ENCODE measurements at regions not wholly inside any gene's neighbourhood (a gene's known extent, or its start where the extent isn't known, plus 50 kb on each side); places are given as distances from the start of the nearest gene placed in this dataset.

- peak; percentile 82 for DNase-seq (ENCODE audit: low spot score)
Measured at GRCh38 chr4:15130441-15130840, 128.2 kb downstream of the CPEB2 start.

DNA sequence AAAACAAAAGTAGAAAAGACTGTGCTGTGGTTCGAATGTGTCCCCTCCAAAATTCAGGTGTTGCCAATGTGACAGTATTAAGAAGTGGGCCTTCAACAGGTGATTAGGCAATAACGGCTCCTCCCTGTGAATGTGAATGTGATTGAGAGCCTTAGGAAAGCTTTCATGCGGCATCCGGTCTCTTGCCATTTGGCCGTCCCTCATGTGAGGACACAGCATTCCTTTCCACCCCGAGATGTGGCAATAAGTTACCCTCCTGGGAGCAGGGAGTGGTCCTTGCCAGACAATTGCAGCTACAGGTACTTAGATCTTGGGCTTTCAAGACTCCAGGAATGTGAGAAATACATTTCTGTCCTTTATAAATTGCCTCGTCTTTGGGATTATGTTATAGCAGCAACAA lies 129.3 kb downstream of the CPEB2 start:
- DNase-seq (ENCODE audit: low spot score), result peak; percentile 48

- peak; percentile 95 for DNase-seq (ENCODE audit: low spot score)
Measured at GRCh38 chr4:15132739-15133138, 130.5 kb downstream of the CPEB2 start.

GRCh38 chr4:15139599-15139998 lies 137.3 kb downstream of the CPEB2 start:
- no peak for DNase-seq (ENCODE audit: low spot score)

GRCh38 chr4:15142201-15142600 lies 139.9 kb downstream of the CPEB2 start:
- DNase-seq (ENCODE audit: low spot score), result no peak

- no peak for DNase-seq (ENCODE audit: low spot score)
Measured at GRCh38 chr4:15143551-15143950, 141.3 kb downstream of the CPEB2 start.

DNA sequence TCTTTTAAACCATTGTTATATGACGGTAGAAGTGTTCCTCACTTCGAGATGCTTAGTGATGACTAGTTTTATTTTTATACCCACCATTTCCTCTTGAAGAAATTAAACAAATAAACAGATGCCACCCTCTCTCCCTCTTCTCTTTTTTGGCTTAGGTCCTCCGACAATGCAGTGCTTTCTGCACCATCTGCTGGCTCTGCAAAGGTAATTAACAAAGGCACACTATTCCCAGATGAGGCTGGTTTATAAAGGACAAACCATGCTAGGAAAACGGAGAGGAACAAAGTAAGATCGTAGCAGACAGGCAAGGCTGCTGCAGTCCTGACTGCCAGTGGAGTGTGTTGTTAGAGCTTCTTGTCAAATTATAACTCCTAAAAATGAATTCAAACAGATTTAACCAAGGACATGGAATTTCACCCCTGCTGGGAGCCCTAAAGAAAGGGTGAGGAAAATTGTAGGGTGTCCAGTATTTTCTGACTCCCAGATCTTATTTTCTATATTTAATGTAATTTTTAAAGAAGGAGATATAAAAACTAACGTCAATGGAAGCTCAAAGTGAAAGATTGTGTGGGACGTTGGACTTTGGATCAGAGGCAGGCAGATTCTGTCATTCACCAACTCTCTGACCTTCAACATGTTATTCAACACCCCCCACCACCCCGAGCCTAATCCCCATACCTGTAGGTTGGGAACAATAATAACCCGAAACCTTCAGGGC lies 142.1 kb downstream of the CPEB2 start:
- DNase-seq (ENCODE audit: low spot score), result peak; percentile 57

DNA sequence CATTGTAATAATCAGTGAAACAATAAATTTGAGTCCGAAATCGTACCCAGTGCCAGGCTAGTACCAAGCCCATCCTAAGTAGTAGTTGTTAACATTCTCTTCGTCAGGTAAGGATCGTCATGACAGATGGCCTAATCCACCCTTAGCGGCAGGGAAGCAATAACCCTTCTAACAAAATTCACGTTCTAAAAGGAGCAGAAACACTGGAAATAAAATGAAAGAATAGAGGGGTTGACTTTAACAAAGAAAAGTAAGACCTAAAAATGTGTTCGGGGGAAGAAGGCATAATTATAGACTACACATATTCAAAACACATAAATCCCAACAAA lies 142.7 kb downstream of the CPEB2 start:
- no peak for DNase-seq (ENCODE audit: low spot score)

DNA sequence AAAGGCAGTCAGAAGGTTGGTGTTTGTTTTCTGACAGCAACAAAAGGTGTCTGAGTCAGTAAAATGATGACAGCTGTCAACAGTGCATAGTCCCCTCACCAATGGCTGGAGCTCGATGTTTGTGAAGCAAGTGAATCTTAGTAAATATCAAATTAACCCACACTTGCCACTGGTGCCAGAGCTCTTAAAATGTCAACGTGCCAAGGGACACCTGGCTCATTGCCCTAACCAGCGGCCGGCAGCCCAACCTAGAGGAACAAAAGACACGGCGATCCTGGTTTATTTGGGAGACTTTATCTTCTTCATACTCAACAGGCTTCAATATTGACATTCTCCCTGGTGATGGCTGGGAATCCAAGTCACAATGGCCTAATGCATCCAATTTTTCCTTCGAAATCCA lies 143.4 kb downstream of the CPEB2 start:
- DNase-seq (ENCODE audit: low spot score), result peak; percentile 17

DNA sequence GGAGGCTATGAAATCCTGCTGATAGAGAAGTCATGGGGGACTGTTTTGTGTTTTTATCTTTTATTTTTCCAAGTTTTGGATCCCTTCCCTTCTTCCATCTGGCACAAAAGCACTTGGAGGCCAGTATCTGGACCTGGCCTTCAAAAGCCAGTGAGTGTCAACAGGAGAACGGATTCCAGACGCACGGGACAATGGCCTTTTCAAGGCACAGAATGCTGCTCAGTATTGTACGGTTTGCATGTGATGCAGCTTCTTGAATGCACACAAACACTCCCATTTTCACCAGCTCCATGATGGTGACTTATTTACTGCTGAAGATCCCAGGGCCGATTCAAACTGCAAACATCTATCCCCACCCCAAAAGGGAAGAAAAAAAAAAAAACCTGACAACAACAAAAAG lies 145.4 kb downstream of the CPEB2 start:
- DNase-seq (ENCODE audit: low spot score), result peak; percentile 96

DNA sequence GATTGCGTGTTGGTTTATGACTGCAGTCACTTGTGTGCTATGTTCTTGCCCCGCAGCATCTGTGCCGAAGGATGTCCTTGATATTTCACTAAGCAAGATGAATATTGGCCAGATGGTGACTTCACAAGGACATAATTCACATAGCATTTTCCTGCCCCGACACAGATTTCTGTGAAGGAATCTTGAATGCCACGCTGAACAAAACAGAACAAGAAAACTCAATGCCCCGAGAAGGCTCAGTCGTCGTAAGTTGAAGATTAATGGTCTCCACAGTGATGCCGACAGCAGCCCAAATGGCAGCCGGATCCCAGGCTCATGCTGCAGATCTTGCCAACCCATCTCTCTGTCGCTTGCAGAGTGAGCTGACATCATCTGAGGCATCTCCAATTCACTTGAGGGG lies 145.9 kb downstream of the CPEB2 start:
- peak; percentile 81 for DNase-seq (ENCODE audit: low spot score)

- DNase-seq (ENCODE audit: low spot score), result peak; percentile 40
Measured at GRCh38 chr4:15148691-15149090, 146.4 kb downstream of the CPEB2 start.

- DNase-seq (ENCODE audit: low spot score), result no peak
Measured at GRCh38 chr4:15149234-15149838, 147.1 kb downstream of the CPEB2 start.

GRCh38 chr4:15149839-15150592 lies 147.7 kb downstream of the CPEB2 start:
- peak; percentile 95 for DNase-seq (ENCODE audit: low spot score)

- no peak for DNase-seq (ENCODE audit: low spot score)
Measured at GRCh38 chr4:15150631-15151030, 148.3 kb downstream of the CPEB2 start.

DNA sequence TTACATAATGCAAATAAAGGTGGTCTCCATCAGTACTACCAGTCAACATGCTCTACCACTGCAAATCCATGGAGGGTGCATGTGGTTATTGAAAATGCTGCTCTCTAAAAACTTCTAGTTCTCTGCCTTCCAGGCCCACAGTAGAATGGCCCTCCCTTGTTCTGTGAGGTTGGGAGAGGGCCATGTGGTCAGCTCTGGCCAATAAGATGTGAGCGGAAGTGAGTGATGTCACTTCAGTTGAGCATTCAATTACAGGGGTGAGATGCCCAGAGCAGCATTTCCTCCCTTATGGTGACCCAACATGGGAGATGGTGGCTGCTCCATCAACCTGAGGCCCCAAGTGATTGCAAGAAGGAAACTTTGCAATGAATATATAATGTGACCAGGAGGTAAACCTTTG lies 148.8 kb downstream of the CPEB2 start:
- no peak for DNase-seq (ENCODE audit: low spot score)

DNA sequence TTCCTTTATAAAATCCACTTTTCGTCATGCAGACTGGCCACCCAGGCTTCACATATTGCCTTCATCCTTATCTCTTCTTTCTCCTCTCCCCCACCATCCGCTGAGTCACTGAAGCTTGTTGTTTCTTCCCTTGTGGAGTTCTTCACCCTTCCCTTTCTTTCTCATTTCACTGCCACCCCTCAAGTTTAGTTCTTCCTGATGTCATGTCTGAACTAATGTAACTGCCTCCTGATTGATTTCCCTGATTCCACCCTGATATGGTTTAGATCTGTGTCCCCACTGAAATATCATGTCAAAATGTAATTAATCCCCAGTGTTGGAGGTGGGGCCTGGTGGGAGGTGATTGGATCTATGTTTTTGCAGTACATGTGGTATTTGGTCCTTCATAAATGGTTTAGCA lies 151.4 kb downstream of the CPEB2 start:
- DNase-seq (ENCODE audit: low spot score), result no peak

- no peak for DNase-seq (ENCODE audit: low spot score)
Measured at GRCh38 chr4:15158406-15159091, 156.3 kb downstream of the CPEB2 start.

DNA sequence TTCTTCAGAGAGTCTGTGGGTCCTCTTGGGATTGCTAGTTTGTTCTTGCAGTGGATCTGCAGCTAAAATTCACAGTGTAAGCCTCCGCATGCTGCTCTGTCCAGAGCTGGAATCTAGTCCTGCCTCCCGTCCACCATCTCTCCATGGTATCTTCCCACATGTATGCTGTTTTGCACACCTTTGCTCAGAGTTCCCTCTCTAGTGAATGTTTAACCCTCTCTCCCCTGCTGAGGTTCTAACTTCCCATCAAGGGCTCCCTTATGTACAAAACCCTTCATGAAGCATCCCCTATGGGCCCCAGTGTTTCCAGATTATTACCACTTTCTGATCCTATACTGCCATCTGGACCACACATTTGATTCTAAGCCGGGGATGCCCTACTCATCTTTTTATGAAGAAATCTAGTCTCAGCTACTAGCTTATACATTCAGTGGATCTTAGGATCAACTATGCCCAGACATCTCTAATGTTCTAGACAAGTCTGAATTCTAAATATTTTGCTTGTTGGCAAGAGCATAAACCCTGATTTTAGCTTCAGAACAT lies 157.3 kb downstream of the CPEB2 start:
- DNase-seq (ENCODE audit: low spot score), result peak; percentile 70

GRCh38 chr4:15161439-15161838 lies 159.2 kb downstream of the CPEB2 start:
- no peak for DNase-seq (ENCODE audit: low spot score)

DNA sequence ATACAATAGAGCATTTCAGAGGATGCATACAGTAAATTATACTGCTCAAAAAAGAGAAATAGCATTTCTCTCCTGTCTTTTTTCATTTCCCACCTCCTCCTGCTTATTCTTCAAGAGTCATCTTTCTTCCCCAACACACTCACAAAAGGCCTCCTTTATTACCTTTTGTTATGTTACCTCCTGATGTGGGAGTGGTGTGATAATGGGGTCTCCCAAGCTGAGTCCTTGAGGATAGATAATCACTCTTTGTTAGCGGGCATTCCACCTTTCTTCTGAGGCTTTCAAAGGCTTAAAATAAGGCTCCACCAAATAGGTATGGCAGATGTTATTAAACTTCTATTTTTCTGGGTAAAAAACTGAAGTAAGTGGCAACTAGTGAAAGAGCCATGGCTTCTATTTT lies 159.8 kb downstream of the CPEB2 start:
- no peak for DNase-seq (ENCODE audit: low spot score)

GRCh38 chr4:15162465-15163283 lies 160.4 kb downstream of the CPEB2 start:
- DNase-seq (ENCODE audit: low spot score), result peak; percentile 31
